ENCODE measurements at regions not wholly inside any gene's neighbourhood (a gene's known extent, or its start where the extent isn't known, plus 50 kb on each side); places are given as distances from the start of the nearest gene placed in this dataset.

- TF ChIP-seq REST (IDR thresholded peaks at IDR 0.05; ENCODE audit: insufficient read depth in 1 of 2, low read depth in 2 of 2, low read length in 2 of 2) (no peak), FOXP2 (optimal IDR thresholded peaks at IDR 0.05; ENCODE audit: borderline replicate concordance, extremely low read depth, extremely low read length, insufficient read depth) (no peak), SIN3A (IDR thresholded peaks at IDR 0.05; ENCODE audit: borderline replicate concordance, insufficient read depth, low read length) (no peak), POLR2AphosphoS5 (IDR thresholded peaks at IDR 0.05; ENCODE audit: low read depth, low read length) (no peak), TAF1 (IDR thresholded peaks at IDR 0.05; ENCODE audit: borderline replicate concordance, insufficient read depth, low read length) (no peak)
Measured at GRCh38 chr12:123054371-123054770, 73.9 kb downstream of the ARL6IP4 start.

GRCh38 chr12:123051556-123051955, 71.1 kb downstream of the ARL6IP4 start:
- TF ChIP-seq POLR2AphosphoS5 (IDR thresholded peaks at IDR 0.05; ENCODE audit: low read depth, low read length) (no peak), SIN3A (IDR thresholded peaks at IDR 0.05; ENCODE audit: borderline replicate concordance, insufficient read depth, low read length) (no peak), REST (IDR thresholded peaks at IDR 0.05; ENCODE audit: insufficient read depth in 1 of 2, low read depth in 2 of 2, low read length in 2 of 2) (no peak), TAF1 (IDR thresholded peaks at IDR 0.05; ENCODE audit: borderline replicate concordance, insufficient read depth, low read length) (no peak)

- TF ChIP-seq SIN3A (IDR thresholded peaks at IDR 0.05; ENCODE audit: borderline replicate concordance, insufficient read depth, low read length) = no peak
- no peak for TF ChIP-seq TAF1 (IDR thresholded peaks at IDR 0.05; ENCODE audit: borderline replicate concordance, insufficient read depth, low read length)
- TF ChIP-seq REST (IDR thresholded peaks at IDR 0.05; ENCODE audit: insufficient read depth in 1 of 2, low read depth in 2 of 2, low read length in 2 of 2) = no peak
- no peak for TF ChIP-seq FOXP2 (optimal IDR thresholded peaks at IDR 0.05; ENCODE audit: borderline replicate concordance, extremely low read depth, extremely low read length, insufficient read depth)
- no peak for TF ChIP-seq POLR2AphosphoS5 (IDR thresholded peaks at IDR 0.05; ENCODE audit: low read depth, low read length)
Measured at GRCh38 chr12:123050913-123051312, 70.4 kb downstream of the ARL6IP4 start.

- TF ChIP-seq TAF1 (IDR thresholded peaks at IDR 0.05; ENCODE audit: borderline replicate concordance, insufficient read depth, low read length) (no peak), REST (IDR thresholded peaks at IDR 0.05; ENCODE audit: insufficient read depth in 1 of 2, low read depth in 2 of 2, low read length in 2 of 2) (no peak), POLR2AphosphoS5 (IDR thresholded peaks at IDR 0.05; ENCODE audit: low read depth, low read length) (no peak), FOXP2 (optimal IDR thresholded peaks at IDR 0.05; ENCODE audit: borderline replicate concordance, extremely low read depth, extremely low read length, insufficient read depth) (no peak), SIN3A (IDR thresholded peaks at IDR 0.05; ENCODE audit: borderline replicate concordance, insufficient read depth, low read length) (no peak)
Measured at GRCh38 chr12:123050331-123050831, 69.9 kb downstream of the ARL6IP4 start.

Data from PFSK-1 (cell line).